ENCODE measurements at regions not wholly inside any gene's neighbourhood (a gene's known extent, or its start where the extent isn't known, plus 50 kb on each side); places are given as distances from the start of the nearest gene placed in this dataset.

- DNase-seq: no peak
These were observed 280.3 kb downstream of the DRD1 start for GRCh38 chr5:175163586-175164275.

DNA sequence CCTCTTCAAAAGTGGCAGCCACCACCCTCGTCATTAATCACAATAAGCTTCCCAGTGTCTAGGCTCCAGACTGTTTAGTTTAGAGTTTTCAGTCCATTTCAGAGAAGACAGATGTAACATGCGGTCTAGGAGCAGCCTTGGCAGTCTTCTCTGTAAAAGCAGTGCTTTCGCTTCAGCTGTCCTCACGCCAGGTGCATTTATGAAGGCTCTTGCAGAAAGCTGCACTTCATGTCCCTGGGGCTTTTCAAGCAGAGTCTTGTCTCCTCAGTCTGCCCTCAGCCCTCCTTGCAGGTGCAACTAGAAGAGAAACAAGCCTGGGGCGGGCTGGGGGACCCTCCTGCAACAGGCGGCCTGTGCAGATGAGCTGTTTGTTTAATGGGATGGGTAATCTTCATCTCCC, 281.9 kb downstream of the DRD1 start:
- DNase-seq: no peak

DNA sequence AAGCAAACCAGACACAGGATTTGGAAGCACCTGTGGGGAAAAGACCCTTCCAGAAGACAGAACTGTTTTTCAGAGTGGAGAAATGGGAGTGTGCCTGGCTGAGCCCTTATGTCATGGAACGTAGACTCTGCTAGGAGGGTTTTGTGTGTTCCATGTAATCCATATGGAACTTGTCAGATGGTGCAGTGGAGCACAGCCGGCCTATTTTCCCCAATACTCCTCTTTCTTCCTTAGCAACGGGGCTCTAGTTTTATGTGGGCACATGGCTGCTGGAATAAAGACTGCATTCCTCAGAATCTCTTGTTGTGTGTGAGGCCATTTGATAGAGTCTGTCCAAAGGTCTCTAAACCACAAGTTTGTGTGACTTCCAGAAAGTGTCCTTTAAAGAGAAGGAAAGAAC, 284.0 kb downstream of the DRD1 start:
- DNase-seq: no peak

DNA sequence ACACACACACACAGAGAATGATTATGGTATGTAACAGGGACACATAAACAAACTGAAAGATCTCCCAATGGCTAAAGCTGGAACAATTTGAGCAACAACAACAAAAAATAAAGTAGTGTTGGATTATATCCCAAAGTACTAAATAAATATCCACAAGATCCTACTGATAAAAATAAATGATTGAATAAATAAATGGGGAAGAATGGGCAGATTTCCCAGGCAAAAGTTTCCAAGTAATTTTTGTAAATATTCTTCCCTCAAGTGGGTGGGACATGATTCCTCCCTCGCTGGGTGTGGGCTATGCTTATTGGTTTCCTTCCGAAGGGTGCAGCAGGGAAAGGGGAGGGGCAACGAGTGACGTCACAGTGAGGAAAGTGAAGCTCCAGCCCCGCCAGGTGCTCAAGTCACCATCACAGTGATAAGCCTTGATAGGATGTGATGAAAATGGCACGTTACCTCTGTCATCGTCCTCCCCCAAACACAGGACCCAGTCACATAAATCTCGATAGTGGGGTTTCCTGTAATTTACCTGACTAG, 295.3 kb downstream of the DRD1 start:
- DNase-seq: no peak

DNA sequence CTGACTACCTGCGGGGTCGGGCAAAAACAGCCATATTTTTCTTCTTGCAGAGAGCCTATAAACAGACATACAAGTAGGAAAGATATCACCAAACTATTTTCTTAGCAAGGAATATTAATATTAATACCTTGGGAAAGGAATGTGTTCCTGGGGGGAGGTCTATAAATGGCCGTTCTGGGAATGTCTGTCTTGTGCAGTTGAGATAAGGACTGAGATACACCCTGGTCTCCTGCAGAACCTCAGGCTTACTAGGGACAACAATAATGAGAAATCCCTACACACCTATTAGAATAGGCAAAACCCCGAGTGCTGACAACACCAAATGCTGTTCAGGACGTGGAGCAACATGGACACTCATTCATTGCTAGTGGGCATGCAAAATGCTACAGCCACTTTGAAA, 297.2 kb downstream of the DRD1 start:
- DNase-seq: no peak

GRCh38 chr5:175141421-175141820, 302.6 kb downstream of the DRD1 start:
- DNase-seq: no peak

DNA sequence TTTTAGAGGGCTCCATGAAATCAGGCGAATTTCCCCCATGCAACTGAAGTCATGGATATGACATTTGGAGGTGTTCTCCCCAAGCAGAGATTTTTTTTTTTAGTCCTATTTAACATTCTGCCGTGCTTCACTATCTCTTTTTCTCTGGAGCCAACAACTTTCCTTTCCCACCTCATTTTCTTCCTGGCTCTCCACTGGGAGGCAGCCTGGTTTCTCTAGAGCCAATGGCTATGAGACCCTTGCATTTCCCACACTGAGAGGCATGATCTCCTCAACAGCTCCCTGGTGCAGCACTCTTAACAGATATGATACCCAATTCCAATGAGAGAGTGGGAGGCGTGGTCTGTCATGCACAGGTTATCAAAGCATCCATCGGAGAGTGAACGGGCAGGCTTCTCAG, 310.8 kb downstream of the DRD1 start:
- DNase-seq: no peak

DNA sequence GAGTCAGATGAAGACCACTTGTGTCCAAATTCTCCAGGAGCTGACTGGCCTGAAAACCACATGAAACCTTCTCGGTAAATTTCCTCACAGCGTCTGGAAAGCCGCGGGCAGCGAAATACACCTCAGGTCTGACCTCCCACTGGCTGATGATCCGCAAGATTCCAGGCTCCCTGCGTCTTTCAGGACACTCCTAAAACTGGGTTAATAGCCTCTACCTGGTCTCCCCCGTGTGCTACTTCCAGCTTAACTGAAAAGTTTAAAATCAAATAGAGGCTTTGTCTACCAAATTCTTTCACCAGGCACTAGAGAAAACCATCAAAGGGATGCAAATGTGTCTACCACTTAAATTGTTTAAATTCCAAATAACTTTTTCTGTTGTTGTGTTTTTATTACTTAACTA, 312.6 kb downstream of the DRD1 start:
- DNase-seq: no peak

DNA sequence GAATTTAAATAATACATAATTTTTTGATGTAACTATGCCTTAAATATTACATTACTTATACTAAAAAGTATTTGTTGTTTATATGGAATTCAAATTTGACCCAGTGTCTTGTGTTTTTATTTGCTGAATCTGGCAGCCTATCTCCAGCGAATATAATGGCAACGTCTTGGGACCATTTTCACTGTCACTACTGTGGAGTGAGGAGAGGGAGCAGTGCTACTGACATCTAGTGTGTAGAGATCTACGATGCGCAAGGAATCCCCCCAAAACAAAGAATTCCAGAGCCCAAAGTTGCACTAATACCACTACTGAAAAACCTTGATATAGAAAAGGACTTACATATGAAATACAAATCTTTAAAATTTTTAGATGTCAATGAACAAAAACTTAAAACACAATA, 314.4 kb downstream of the DRD1 start:
- DNase-seq: no peak

DNA sequence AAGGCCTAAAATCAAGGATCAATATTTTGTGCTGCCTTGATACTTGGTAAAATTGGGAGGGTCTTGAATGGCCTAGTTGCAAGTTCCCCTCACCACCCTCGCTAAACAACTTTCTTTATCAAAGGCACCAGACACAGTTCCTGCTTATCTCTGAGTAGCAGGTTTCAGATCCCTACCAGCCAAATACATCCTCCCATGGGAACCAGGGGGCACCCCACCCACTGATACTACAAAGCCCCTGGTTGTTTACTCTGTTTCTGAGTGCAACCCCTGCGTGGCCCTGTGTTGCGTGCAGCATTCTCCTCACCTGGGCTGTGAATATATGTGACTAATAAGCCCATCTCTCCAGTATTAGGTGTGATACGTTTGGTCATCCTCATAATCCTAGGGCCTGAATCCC, 314.9 kb downstream of the DRD1 start:
- DNase-seq: no peak

- DNase-seq: no peak
These were observed 319.2 kb downstream of the DRD1 start for GRCh38 chr5:175124821-175125220.

DNA sequence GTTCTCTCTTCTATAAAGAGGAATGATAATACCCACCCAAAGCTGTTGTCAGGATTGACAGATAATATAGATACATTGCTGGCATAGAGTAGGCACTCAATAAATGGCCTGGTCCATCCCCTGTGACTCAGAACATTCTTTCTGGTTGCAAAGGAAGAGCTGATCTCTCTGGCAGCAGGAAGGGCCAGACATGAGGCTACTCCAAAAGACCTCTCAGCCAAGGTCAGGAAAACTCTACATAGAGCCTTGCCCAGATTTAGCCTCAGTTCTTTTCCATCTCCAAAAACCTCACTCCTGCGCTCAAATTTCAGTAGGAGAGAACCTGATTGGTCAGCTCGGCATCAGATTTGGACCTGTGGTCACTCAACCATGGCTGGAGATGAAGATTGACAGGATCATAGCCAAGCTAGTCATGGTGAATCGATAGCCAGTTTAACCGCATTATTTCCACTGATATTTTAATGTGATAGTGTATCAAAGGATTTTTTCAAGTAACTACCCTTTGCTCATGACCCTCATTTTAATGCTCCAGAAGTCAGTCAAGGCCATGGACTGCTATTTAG, 319.6 kb downstream of the DRD1 start:
- DNase-seq: no peak

GRCh38 chr5:175123542-175123941, 320.4 kb downstream of the DRD1 start:
- no peak for DNase-seq

DNA sequence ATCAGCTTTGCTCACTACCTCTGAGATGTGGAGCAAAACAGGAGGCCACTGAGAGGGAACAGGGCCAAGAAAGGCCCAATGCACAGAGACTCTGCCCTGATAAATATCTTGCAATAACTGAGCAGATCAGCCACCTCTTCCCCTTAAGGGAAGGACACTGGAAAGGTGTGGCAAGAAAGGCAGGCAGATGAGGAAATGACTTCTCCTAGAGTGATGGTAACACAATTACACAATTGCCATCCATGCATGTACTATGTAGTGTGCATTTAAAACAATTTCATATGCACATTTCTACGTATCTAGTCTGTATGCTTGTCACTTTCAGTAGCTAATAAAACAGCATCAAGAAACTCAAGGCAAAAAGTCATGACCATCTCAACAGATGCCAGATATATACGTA, 322.5 kb downstream of the DRD1 start:
- DNase-seq: no peak

- DNase-seq: no peak
These were observed 323.6 kb downstream of the DRD1 start for GRCh38 chr5:175120412-175120811.

DNA sequence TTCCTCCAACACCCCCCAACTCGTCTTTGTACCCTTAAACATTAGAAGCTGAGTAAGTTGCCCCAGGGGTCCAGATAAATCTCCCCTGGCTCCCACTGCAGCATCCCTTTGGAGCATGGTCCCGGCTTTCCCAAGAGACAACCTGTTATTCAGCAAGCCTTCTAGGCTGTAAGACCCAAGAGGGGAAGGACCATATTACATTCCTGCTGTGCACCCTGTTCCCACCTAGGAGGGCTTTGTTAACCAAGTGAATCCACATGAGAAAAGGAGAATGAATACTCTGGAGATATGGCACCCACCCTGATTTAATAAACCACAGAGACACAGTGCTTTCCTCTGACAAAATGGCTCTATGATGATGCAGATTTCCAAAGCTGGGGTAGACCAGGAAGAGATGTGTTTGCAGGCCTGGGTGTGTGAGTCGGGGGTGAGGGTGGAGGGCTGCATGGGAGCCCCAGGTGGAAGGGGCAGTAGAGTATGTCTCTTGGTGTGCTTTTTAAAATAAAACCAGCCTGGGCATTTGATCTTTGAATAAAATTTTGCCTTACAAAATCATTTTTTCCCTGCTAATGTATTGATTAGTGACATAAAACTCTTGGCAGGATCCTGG, 325.2 kb downstream of the DRD1 start:
- no peak for DNase-seq

DNA sequence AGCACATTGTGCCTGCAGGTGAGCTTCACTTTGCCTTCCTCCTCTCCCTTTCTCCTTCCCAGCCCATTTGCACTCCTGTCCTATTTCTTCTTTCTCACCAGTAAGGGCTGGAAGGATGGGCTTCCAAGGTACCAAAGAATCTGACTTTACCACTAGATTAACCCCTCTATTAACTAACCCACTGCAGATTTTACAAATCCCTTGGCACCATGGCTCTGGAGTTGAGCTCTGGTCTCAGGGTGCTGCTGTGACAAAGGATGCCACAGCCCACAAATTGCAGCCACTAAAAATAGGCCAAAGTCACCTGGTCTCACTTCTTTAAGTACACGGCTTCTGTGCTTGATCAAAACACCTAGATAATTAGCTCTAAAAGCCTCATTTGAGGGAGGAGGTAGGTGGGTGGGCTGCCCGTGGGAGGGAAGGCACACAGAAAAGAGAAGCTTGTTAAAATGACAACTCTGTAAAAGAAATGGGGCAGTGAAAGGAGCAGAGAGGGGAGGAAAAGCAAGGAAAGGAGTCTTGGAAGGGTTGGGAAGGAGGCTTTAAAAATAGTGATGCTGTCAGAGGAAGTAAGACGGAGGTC, 327.4 kb downstream of the DRD1 start:
- DNase-seq: no peak

GRCh38 chr5:175115831-175116230, 328.2 kb downstream of the DRD1 start:
- DNase-seq: no peak

DNA sequence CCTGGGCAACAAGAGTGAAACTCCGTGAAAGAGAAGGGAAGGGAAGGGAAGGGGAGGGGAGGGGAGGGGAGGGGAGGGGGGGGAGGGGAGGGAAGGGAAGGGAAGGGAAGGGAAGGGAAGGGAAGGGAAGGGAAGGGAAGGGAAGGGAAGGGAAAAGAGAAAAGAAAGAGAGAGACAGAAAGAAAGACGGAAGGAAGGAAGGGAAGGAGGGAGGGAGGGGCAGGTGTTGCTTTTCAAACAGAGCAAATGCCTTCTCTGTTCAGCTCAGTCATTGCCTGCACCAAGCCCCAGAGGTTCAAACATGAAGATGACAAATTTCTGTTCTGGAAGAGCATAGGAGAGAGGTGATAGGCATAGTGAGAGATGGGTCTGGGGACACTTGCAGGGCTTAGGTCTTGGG, 330.0 kb downstream of the DRD1 start:
- DNase-seq: no peak

DNA sequence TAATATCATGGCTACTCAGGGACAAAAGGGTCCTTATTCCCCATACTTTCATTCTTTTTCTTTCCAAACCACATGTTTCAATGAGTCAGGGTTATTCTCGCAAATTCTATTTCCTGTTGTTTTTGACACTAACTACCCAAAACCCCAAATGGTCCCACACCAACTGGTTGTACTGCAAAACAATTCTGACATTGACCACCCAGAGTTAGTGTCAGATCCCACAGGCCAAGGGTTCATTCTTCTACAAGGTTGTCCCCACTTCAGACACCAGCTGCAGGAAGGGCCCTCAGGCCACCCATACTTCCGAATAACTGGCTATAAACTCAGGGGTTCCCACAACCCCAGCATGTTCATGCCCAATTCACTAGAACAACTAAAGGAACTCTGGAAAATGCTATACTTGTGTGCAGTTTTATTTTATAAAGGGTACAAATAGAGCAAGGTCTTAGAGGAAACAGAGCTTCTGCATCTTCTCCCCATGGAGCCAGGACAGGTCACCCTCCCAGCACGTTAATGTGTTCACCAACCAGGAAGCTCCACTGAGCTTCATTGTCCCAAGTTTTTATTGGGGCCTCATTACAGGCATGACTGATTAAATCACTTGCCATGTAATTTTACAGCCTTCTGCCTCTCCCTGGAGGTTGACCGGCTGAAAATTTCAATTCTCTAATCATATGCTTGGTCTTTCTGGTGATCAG, 334.8 kb downstream of the DRD1 start:
- no peak for DNase-seq

DNA sequence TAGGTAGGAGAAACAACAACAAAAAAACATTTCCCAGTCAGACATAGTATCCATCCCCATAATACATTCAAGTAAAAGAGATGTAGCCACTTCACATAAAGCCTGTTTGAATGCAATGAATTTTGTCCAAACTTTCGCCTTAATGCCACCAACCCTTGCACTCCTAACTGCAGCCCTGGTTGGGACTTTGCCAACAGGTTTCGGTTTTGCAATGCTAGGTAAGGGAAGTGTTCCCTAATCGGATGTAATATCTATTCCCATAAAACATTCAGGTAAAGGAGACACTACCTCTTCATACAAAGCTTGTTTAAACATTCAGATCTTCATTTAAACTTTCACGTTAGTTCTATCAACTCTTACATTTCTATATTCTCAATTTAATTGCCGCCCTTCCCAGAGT, 336.1 kb downstream of the DRD1 start:
- DNase-seq: no peak

GRCh38 chr5:175107028-175107588, 336.9 kb downstream of the DRD1 start:
- DNase-seq: no peak

DNA sequence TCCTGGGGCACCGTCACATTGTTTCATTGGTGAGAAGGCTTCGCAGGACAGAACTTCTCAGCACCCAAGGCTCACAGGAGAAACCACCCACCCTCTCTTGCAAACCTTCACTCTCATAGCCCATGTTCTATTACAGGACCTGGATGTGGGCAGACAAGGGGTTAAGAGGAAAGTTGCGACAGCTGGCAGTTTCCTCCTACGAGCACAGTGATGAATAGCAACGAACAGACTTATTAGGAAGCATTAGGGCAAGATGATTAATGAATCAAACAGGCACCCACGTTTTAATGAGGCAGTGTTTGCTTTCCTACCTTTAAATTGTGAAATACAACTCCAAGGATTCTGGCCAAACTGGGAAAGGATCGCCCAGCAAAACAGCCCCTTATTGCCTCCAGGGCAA, 339.3 kb downstream of the DRD1 start:
- no peak for DNase-seq
